ENCODE measurements at regions not wholly inside any gene's neighbourhood (a gene's known extent, or its start where the extent isn't known, plus 50 kb on each side); places are given as distances from the start of the nearest gene placed in this dataset.
"Not testable (repeated sequence)": the region's sequence is repeated elsewhere in the genome, so short reads cannot be mapped to it uniquely, and the experiment has no call there.

DNA sequence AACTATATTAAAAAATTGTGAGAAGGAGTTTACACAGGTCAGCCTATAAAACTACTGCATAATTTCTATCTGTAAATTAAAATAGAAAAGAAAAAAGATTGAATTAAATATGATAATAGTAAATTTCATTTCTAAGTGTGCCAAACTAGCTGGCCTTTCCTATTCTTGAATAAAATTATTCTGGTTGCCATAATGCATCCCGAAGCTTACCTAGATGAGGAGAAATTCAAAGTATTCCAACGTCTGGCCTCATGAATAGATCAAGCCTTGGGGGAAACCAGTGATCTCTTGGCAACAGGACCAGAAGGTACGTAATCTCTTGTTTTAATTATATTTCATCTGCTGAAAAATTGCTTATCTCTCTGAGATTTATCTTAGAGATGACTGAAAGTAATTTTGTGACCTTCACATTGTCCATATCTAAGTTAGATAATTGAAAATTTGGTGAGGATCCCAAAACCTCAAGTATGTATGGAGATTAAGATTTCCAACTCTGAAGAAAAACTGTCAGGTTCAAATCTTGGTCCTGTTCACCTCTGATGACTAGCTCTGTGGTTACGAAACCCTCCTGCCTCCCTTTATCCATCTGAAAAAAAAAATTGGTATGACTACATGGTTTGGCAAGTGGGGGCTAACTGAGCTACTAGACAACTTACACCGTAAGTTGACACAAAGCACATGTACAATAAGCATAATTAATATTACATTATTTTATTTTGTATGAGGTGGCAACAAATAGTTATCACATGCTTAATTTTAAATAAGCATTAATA, 891.4 kb upstream of the ADAMTS5 start:
- not testable (repeated sequence) for TF ChIP-seq CTCF (IDR thresholded peaks at IDR 0.05); E2F1 (CRISPR knock-in tag; IDR thresholded peaks at IDR 0.05)
